ENCODE measurements at regions not wholly inside any gene's neighbourhood (a gene's known extent, or its start where the extent isn't known, plus 50 kb on each side); places are given as distances from the start of the nearest gene placed in this dataset.
"Not testable (repeated sequence)": the region's sequence is repeated elsewhere in the genome, so short reads cannot be mapped to it uniquely, and the experiment has no call there.

- TF ChIP-seq POLR2AphosphoS5 (IDR thresholded peaks at IDR 0.05) (no peak), POLR2A (IDR thresholded peaks at IDR 0.05) (no peak), EP300 (IDR thresholded peaks at IDR 0.05) (no peak), CTCF (IDR thresholded peaks at IDR 0.05) (no peak)
- H3K27me3 ChIP-seq: no peaks in the 10 kb centered on the region
- no peaks in the 10 kb centered on the region for H3K9me3 ChIP-seq
- H3K4me1 ChIP-seq: peaks cover 0 to 8% (median under 1%) of the 10 kb centered on the region in 4 donors
- DNase-seq (no peak), ATAC-seq (ENCODE audit: low FRiP score in 2 of 2) (no peak)
- H3K36me3 ChIP-seq: no peaks in the 10 kb centered on the region
- 93 to 94% methylated on average over 7 to 8 of the region's 8 CpGs for WGBS, 2 donors
- H3K27ac ChIP-seq: no peak overlapping the region
- no peak overlapping the region for H3K4me3 ChIP-seq
Observed at GRCh38 chr6:14235653-14236356, 118.2 kb downstream of the CD83 start.

GRCh38 chr6:14239097-14239496 lies 121.5 kb downstream of the CD83 start:
- Histone ChIP-seq H3K27ac (no peak overlapping the region), H3K36me3 (no peaks in the 10 kb centered on the region), H3K4me1 (no peaks in the 10 kb centered on the region), H3K27me3 (no peaks in the 10 kb centered on the region), H3K9me3 (no peaks in the 10 kb centered on the region), H3K4me3 (no peak overlapping the region)
- no peak for TF ChIP-seq CTCF (IDR thresholded peaks at IDR 0.05)
- no peak for TF ChIP-seq EP300 (IDR thresholded peaks at IDR 0.05)
- TF ChIP-seq POLR2A (IDR thresholded peaks at IDR 0.05): no peak
- TF ChIP-seq POLR2AphosphoS5 (IDR thresholded peaks at IDR 0.05): no peak
- ATAC-seq (ENCODE audit: low FRiP score in 2 of 2): no peak
- DNase-seq: no peak
- 94 to 96% methylated on average over 2 of the region's 2 CpGs for WGBS, 2 donors

- Histone ChIP-seq H3K27me3 (no peaks in the 10 kb centered on the region), H3K9me3 (no peaks in the 10 kb centered on the region), H3K4me3 (no peak overlapping the region), H3K36me3 (no peaks in the 10 kb centered on the region), H3K4me1 (no peaks in the 10 kb centered on the region), H3K27ac (no peak overlapping the region)
- TF ChIP-seq CTCF (IDR thresholded peaks at IDR 0.05) (no peak), POLR2A (IDR thresholded peaks at IDR 0.05) (no peak), POLR2AphosphoS5 (IDR thresholded peaks at IDR 0.05) (no peak), EP300 (IDR thresholded peaks at IDR 0.05) (no peak)
- DNase-seq: no peak
- no peak for ATAC-seq (ENCODE audit: low FRiP score in 2 of 2)
- WGBS, 2 donors: 51 to 61% methylated on average over 5 of the region's 5 CpGs
Observed at GRCh38 chr6:14240411-14241166, 123.0 kb downstream of the CD83 start.

- Histone ChIP-seq H3K36me3 (no peaks in the 10 kb centered on the region), H3K27ac (no peak overlapping the region), H3K9me3 (no peaks in the 10 kb centered on the region), H3K4me1 (no peaks in the 10 kb centered on the region), H3K27me3 (no peaks in the 10 kb centered on the region), H3K4me3 (no peak overlapping the region)
- WGBS, 2 donors: 68 to 69% methylated on average over 5 of the region's 5 CpGs
- ATAC-seq (ENCODE audit: low FRiP score in 2 of 2): no peak
- TF ChIP-seq EP300 (IDR thresholded peaks at IDR 0.05): no peak
- no peak for TF ChIP-seq POLR2AphosphoS5 (IDR thresholded peaks at IDR 0.05)
- no peak for TF ChIP-seq CTCF (IDR thresholded peaks at IDR 0.05)
- TF ChIP-seq POLR2A (IDR thresholded peaks at IDR 0.05): no peak
- no peak for DNase-seq
Observed at GRCh38 chr6:14241255-14242070, 123.9 kb downstream of the CD83 start.

- H3K4me1 ChIP-seq; ATAC-seq (ENCODE audit: low FRiP score in 2 of 2); DNase-seq; H3K27me3 ChIP-seq; H3K9me3 ChIP-seq; H3K36me3 ChIP-seq; H3K4me3 ChIP-seq; H3K27ac ChIP-seq: not testable (repeated sequence)
- 93 to 95% methylated on average over 2 of the region's 2 CpGs for WGBS, 2 donors
Observed at GRCh38 chr6:14242912-14243311, 125.3 kb downstream of the CD83 start.

Data from upper lobe of left lung (tissue), 6 donors.